Neural cell (in vitro differentiated cells): ENCODE measurements at regions not wholly inside any gene's neighbourhood (a gene's known extent, or its start where the extent isn't known, plus 50 kb on each side); places are given as distances from the start of the nearest gene placed in this dataset.

Experiments
- H2AFZ ChIP-seq: fragments of 200-600, 300-800 bp; sonication (generic), shearing (Covaris generic); 2 replicates; pipeline ENCODE4 v1.6.0; 2014; ENCODE audit warnings: low read depth, mild to moderate bottlenecking, antibody characterized with exemption, low read length, moderate library complexity
- H3F3A ChIP-seq: fragments of 200-600 bp; shearing (Covaris generic); 2 replicates; pipeline ENCODE4 v1.6.1; 2016; ENCODE audit warnings: mild to moderate bottlenecking, moderate library complexity, mixed read lengths, antibody characterized with exemption, low read length; ENCODE audit not compliant: insufficient read depth, poor library complexity, severe bottlenecking
- H3K27ac ChIP-seq: fragments of 200-600, 300-800 bp; sonication (generic), shearing (Covaris generic); 2 replicates; pipeline ENCODE4 v1.5.1; 2014; ENCODE audit warnings: mild to moderate bottlenecking, low read length, moderate library complexity
- H3K27me3 ChIP-seq: fragments of 300-800, 200-600 bp; sonication (generic), shearing (Covaris generic); 2 replicates; pipeline ENCODE4 v1.6.0; 2014; ENCODE audit warnings: mild to moderate bottlenecking, low read depth, low read length, moderate library complexity; ENCODE audit not compliant: insufficient read depth
- H3K36me3 ChIP-seq: fragments of 300-800, 200-600 bp; sonication (generic), shearing (Covaris generic); 2 replicates; pipeline ENCODE4 v1.5.1; 2014; ENCODE audit warnings: mild to moderate bottlenecking, antibody characterized with exemption, low read length, moderate library complexity; ENCODE audit not compliant: insufficient read depth
- H3K4me2 ChIP-seq: fragments of 300-800, 200-600 bp; sonication (generic), shearing (Covaris generic); 2 replicates; pipeline ENCODE4 v1.6.0; 2014; ENCODE audit warnings: mild to moderate bottlenecking, low read length
- H3K4me3 ChIP-seq: fragments of 300-800, 200-600 bp; sonication (generic), shearing (Covaris generic); 2 replicates; pipeline ENCODE4 v1.5.1; 2014; ENCODE audit warnings: mild to moderate bottlenecking, low read length, moderate library complexity
- H3K79me2 ChIP-seq: fragments of 200-600 bp; shearing (Covaris generic); replicated peaks from 2 replicates; pipeline ENCODE4 v1.6.0; 2014; ENCODE audit warnings: mild to moderate bottlenecking, low read length, moderate library complexity; ENCODE audit not compliant: insufficient read depth
- H3K9ac ChIP-seq: fragments of 300-800, 200-600 bp; sonication (generic), shearing (Covaris generic); 2 replicates; pipeline ENCODE4 v1.6.1; 2016; ENCODE audit warnings: mild to moderate bottlenecking, low read length, mixed read lengths
- H3K9me2 ChIP-seq: fragments of 200-600 bp; shearing (Covaris generic); 2 replicates; pipeline ENCODE4 v1.6.1; 2016; ENCODE audit warnings: mild to moderate bottlenecking, low read length, mixed read lengths; ENCODE audit not compliant: insufficient read depth
- H3K9me3 ChIP-seq: fragments of 200-600, 300-800 bp; sonication (generic), shearing (Covaris generic); 2 replicates; pipeline ENCODE4 v1.6.1; 2016; ENCODE audit warnings: mild to moderate bottlenecking, mixed run types, low read length, moderate library complexity, mixed read lengths
- H4K20me1 ChIP-seq: fragments of 200-600 bp; shearing (Covaris generic); 2 replicates; pipeline ENCODE4 v1.6.1; 2016; ENCODE audit warnings: mild to moderate bottlenecking, mixed run types; ENCODE audit not compliant: insufficient read depth
- EP300 ChIP-seq: fragments of 450-650 bp; conservative IDR thresholded peaks from 2 replicates; pipeline ENCODE4 v1.6.1; 2014; ENCODE audit warnings: antibody characterized with exemption, mild to moderate bottlenecking, moderate library complexity; ENCODE audit not compliant: poor library complexity, severe bottlenecking
- EZH2 ChIP-seq: fragments of 200-600, 300-800 bp; shearing (Covaris generic), sonication (generic); IDR thresholded peaks from 2 replicates; pipeline ENCODE4 v1.6.1; 2014; ENCODE audit warnings: antibody characterized with exemption, low read length, borderline replicate concordance, mild to moderate bottlenecking; ENCODE audit not compliant: insufficient read depth, poor library complexity, severe bottlenecking
- MXI1 ChIP-seq: fragments of 450-650 bp; conservative IDR thresholded peaks from 2 replicates; pipeline ENCODE4 v1.6.1; 2014; ENCODE audit warnings: antibody characterized with exemption, mild to moderate bottlenecking; ENCODE audit not compliant: poor library complexity, severe bottlenecking
- POLR2AphosphoS5 ChIP-seq: IDR thresholded peaks from 2 replicates; pipeline ENCODE4 v1.6.1; 2012
- RAD21 ChIP-seq: fragments of 450-650 bp; conservative IDR thresholded peaks from 2 replicates; pipeline ENCODE4 v1.6.1; 2014; ENCODE audit warnings: antibody characterized with exemption, mild to moderate bottlenecking, moderate library complexity
- SMC3 ChIP-seq: fragments of 450-650 bp; conservative IDR thresholded peaks from 2 replicates; pipeline ENCODE4 v1.6.1; 2014; ENCODE audit warnings: antibody characterized with exemption, mild to moderate bottlenecking, moderate library complexity; ENCODE audit not compliant: poor library complexity
- TAF1 ChIP-seq: IDR thresholded peaks from 2 replicates; pipeline ENCODE4 v1.6.1; 2012; ENCODE audit warnings: low read depth
- TF ChIP-seq, protein P1 (sequence below): fragments of 450-650 bp; IDR thresholded peaks from 2 replicates; pipeline ENCODE4 v1.5.1; 2014; ENCODE audit warnings: antibody characterized with exemption, mild to moderate bottlenecking, moderate library complexity; ENCODE audit not compliant: poor library complexity, severe bottlenecking
- TF ChIP-seq, protein P2 (sequence below): IDR thresholded peaks from 2 replicates; pipeline ENCODE4 v1.6.1; 2012; ENCODE audit warnings: borderline replicate concordance

DNA sequence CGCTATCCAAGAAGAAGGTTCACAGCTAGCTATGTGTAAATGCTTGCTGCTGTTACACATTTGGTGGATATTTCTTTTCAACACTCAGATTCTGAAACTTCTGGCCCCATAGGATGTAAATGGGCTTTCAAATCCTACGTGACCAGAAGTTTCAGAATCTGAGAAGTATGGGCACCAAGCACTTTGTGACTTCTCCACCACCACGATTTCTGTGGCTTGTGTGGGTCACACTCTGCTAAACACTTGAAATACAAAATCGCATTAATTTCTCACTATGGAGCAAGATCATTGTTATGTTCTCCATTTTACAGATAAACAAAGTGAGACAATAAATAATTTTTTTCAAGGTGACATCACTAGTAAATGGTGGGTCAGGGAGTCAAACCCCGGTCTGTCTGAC, 259.4 kb upstream of the JADE1 start:
- Histone ChIP-seq H3K27me3 (no peaks in the 10 kb centered on the region), H3F3A (peaks cover 5% of the 10 kb centered on the region), H4K20me1 (no peaks in the 10 kb centered on the region), H3K9ac (no peak overlapping the region), H3K36me3 (no peaks in the 10 kb centered on the region), H3K9me3 (no peaks in the 10 kb centered on the region), H3K9me2 (no peaks in the 10 kb centered on the region), H2AFZ (no peak overlapping the region), H3K4me3 (no peak overlapping the region), H3K27ac (no peak overlapping the region), H3K79me2 (no peaks in the 10 kb centered on the region), H3K4me2 (no peak overlapping the region)
- TF ChIP-seq, protein P1, sequence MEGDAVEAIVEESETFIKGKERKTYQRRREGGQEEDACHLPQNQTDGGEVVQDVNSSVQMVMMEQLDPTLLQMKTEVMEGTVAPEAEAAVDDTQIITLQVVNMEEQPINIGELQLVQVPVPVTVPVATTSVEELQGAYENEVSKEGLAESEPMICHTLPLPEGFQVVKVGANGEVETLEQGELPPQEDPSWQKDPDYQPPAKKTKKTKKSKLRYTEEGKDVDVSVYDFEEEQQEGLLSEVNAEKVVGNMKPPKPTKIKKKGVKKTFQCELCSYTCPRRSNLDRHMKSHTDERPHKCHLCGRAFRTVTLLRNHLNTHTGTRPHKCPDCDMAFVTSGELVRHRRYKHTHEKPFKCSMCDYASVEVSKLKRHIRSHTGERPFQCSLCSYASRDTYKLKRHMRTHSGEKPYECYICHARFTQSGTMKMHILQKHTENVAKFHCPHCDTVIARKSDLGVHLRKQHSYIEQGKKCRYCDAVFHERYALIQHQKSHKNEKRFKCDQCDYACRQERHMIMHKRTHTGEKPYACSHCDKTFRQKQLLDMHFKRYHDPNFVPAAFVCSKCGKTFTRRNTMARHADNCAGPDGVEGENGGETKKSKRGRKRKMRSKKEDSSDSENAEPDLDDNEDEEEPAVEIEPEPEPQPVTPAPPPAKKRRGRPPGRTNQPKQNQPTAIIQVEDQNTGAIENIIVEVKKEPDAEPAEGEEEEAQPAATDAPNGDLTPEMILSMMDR = no peak
- TF ChIP-seq RAD21 = no peak
- no peak for TF ChIP-seq TAF1
- no peak for TF ChIP-seq SMC3
- TF ChIP-seq EZH2 = no peak
- TF ChIP-seq MXI1 = no peak
- no peak for TF ChIP-seq EP300

DNA sequence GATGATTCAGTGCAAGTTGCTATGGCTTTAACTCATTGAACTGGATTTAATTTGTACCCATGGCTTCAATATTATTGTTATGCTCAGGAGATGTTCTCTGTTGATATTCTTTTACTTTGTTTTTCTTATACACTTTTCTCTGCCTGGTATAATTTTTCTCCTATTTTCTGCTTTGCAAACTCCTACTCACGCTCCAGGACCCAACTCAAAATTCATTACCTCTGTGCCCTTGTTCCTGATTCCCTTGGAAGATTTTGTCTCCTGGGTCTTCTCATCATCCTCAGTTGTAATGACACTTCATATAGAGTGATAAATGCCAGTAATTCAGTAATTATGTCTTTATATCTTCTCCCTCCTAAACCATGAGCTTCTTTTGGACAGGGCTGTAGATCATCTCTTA, 259.9 kb upstream of the JADE1 start:
- TF ChIP-seq, protein P2, sequence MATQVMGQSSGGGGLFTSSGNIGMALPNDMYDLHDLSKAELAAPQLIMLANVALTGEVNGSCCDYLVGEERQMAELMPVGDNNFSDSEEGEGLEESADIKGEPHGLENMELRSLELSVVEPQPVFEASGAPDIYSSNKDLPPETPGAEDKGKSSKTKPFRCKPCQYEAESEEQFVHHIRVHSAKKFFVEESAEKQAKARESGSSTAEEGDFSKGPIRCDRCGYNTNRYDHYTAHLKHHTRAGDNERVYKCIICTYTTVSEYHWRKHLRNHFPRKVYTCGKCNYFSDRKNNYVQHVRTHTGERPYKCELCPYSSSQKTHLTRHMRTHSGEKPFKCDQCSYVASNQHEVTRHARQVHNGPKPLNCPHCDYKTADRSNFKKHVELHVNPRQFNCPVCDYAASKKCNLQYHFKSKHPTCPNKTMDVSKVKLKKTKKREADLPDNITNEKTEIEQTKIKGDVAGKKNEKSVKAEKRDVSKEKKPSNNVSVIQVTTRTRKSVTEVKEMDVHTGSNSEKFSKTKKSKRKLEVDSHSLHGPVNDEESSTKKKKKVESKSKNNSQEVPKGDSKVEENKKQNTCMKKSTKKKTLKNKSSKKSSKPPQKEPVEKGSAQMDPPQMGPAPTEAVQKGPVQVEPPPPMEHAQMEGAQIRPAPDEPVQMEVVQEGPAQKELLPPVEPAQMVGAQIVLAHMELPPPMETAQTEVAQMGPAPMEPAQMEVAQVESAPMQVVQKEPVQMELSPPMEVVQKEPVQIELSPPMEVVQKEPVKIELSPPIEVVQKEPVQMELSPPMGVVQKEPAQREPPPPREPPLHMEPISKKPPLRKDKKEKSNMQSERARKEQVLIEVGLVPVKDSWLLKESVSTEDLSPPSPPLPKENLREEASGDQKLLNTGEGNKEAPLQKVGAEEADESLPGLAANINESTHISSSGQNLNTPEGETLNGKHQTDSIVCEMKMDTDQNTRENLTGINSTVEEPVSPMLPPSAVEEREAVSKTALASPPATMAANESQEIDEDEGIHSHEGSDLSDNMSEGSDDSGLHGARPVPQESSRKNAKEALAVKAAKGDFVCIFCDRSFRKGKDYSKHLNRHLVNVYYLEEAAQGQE = no peak
- TF ChIP-seq POLR2AphosphoS5 (no peak), MXI1 (no peak), TAF1 (no peak), SMC3 (no peak), EZH2 (no peak), EP300 (no peak), RAD21 (no peak)
- TF ChIP-seq, protein P1 = no peak
- Histone ChIP-seq H3K79me2 (no peaks in the 10 kb centered on the region), H3K4me3 (no peak overlapping the region), H3F3A (peaks cover 5% of the 10 kb centered on the region), H3K36me3 (no peaks in the 10 kb centered on the region), H2AFZ (no peak overlapping the region), H3K9me2 (no peaks in the 10 kb centered on the region), H3K4me2 (no peak overlapping the region), H3K27ac (no peak overlapping the region), H3K27me3 (no peaks in the 10 kb centered on the region), H4K20me1 (no peaks in the 10 kb centered on the region), H3K9ac (no peak overlapping the region), H3K9me3 (no peaks in the 10 kb centered on the region)
